Kidney (tissue), 13 donors: ENCODE measurements at regions not wholly inside any gene's neighbourhood (a gene's known extent, or its start where the extent isn't known, plus 50 kb on each side); places are given as distances from the start of the nearest gene placed in this dataset.
A peak's percentile ranks its signal among the peaks of the same experiment; 100 is the strongest.

Experiments used
- DNase-seq, 5 donors: peaks; one replicate each; pipeline ENCODE4 v3.0.0-alpha.2; 2013 to 2020
- FAIRE-seq: peaks from 2 replicates; lab custom pipeline; 2012; peaks lifted over from hg19 to GRCh38; lab: Jason Lieb, UNC
- H3K27ac ChIP-seq, 2 donors: one replicate each; pipeline ENCODE4 v1.7.0; 2013; ENCODE audit warnings: low read depth in 2 of 2, low read length in 2 of 2, inconsistent platforms in 1 of 2
- H3K27me3 ChIP-seq: one replicate; pipeline ENCODE4 v1.7.1; 2013; ENCODE audit warnings: low read length, inconsistent platforms; ENCODE audit not compliant: control insufficient read depth, insufficient read depth
- H3K36me3 ChIP-seq, 3 donors: one replicate each; pipeline versions ENCODE4 v1.7.0 to v1.7.1; 2013; ENCODE audit warnings: low read length in 3 of 3, control low read depth in 1 of 3, inconsistent platforms in 1 of 3; ENCODE audit not compliant: insufficient read depth in 3 of 3, control insufficient read depth in 2 of 3
- H3K4me1 ChIP-seq, 3 donors: one replicate each; pipeline versions ENCODE4 v1.7.0 to v1.7.1; 2013; ENCODE audit warnings: low read length in 3 of 3, inconsistent platforms in 1 of 3, low read depth in 1 of 3; ENCODE audit not compliant: control insufficient read depth in 2 of 3, insufficient read depth in 2 of 3
- H3K4me3 ChIP-seq, 3 donors: one replicate each; pipeline versions ENCODE4 v1.7.0 to v1.8.1; 2013; ENCODE audit warnings: low read length in 3 of 3, control low read depth in 1 of 3, inconsistent platforms in 1 of 3
- H3K9ac ChIP-seq, 3 donors: one replicate each; pipeline versions ENCODE4 v1.7.0 to v1.7.1; 2013; ENCODE audit warnings: low read length in 3 of 3, control low read depth in 1 of 3, inconsistent platforms in 1 of 3
- H3K9me3 ChIP-seq, 3 donors: one replicate each; pipeline versions ENCODE4 v1.7.0 to v1.7.1; 2013; ENCODE audit warnings: low read length in 3 of 3, control low read depth in 1 of 3, inconsistent platforms in 1 of 3; ENCODE audit not compliant: control insufficient read depth in 2 of 3, insufficient read depth in 1 of 3
- CTCF ChIP-seq: IDR thresholded peaks from 3 replicates; pipeline ENCODE4 v1.5.1; 2012; ENCODE audit warnings: mild to moderate bottlenecking, moderate library complexity, borderline replicate concordance; ENCODE audit not compliant: insufficient read depth; ENCODE audit errors: extremely low read depth
- intact Hi-C: fragments of 100-400 bp; cut with DNase I; formaldehyde crosslinking; loops from one replicate; pipeline ENCODE4 v1.11.1; 2022
- donor health status: control.
- donor health status: control.
- donor health status: control.
- donor health status: control.
- donor health status: control.
- donor health status: DM: yes; HTN: yes; CAD: no.
- donor health status: Normal renal cell carcinoma (clear cell type).

- no peak for TF ChIP-seq CTCF
Observed at GRCh38 chr5:125151150-125151900, 404.9 kb upstream of the ZNF608 start.

GRCh38 chr5:125152044-125152443, 405.6 kb upstream of the ZNF608 start:
- Histone ChIP-seq H3K4me1 (peaks cover 0 to 5% (median 0%) of the 10 kb centered on the region in 3 donors), H3K27ac (no peak overlapping the region), H3K27me3 (no peaks in the 10 kb centered on the region), H3K4me3 (no peak overlapping the region), H3K9ac (no peak overlapping the region), H3K9me3 (no peaks in the 10 kb centered on the region), H3K36me3 (no peaks in the 10 kb centered on the region)
- DNase-seq (peak in 2 of 5 donors; percentile 38 to 44), FAIRE-seq (no peak)
- intact Hi-C loops = no loop called here
- TF ChIP-seq CTCF = no peak

More at GRCh38 chr5:125151150-125151900, 404.9 kb upstream of the ZNF608 start:
- H3K4me3 ChIP-seq = no peak overlapping the region
- H3K36me3 ChIP-seq = no peaks in the 10 kb centered on the region
- no peaks in the 10 kb centered on the region for H3K27me3 ChIP-seq
- no peak overlapping the region for H3K9ac ChIP-seq
- intact Hi-C loops = no loop called here
- FAIRE-seq (no peak), DNase-seq (peak in 2 of 5 donors; percentile 63 to 74)
- H3K9me3 ChIP-seq = no peaks in the 10 kb centered on the region
- H3K27ac ChIP-seq = no peak overlapping the region
- H3K4me1 ChIP-seq = peaks cover 0 to 5% (median 0%) of the 10 kb centered on the region in 3 donors

GRCh38 chr5:125152461-125153189, 406.2 kb upstream of the ZNF608 start:
- no peak for FAIRE-seq
- intact Hi-C loops = no loop called here
- no peak for TF ChIP-seq CTCF

More at GRCh38 chr5:125152461-125153189, 406.2 kb upstream of the ZNF608 start:
- no peaks in the 10 kb centered on the region for H3K36me3 ChIP-seq
- no peak overlapping the region for H3K4me3 ChIP-seq
- no peak for DNase-seq
- H3K27ac ChIP-seq = no peak overlapping the region
- no peak overlapping the region for H3K9ac ChIP-seq
- peaks cover 0 to 5% (median 0%) of the 10 kb centered on the region in 3 donors for H3K4me1 ChIP-seq
- no peaks in the 10 kb centered on the region for H3K27me3 ChIP-seq
- no peaks in the 10 kb centered on the region for H3K9me3 ChIP-seq
